ENCODE measurements at regions not wholly inside any gene's neighbourhood (a gene's known extent, or its start where the extent isn't known, plus 50 kb on each side); places are given as distances from the start of the nearest gene placed in this dataset.

- no peak for FAIRE-seq
Observed at GRCh38 chr4:54548098-54548620, 109.6 kb upstream of the KIT start.

- FAIRE-seq: no peak
Observed at GRCh38 chr4:54548831-54549460, 108.8 kb upstream of the KIT start.

- FAIRE-seq: no peak
Observed at GRCh38 chr4:54550395-54551171, 107.2 kb upstream of the KIT start.

- FAIRE-seq: no peak
Observed at GRCh38 chr4:54553001-54553400, 104.8 kb upstream of the KIT start.

- FAIRE-seq: no peak
Observed at GRCh38 chr4:54554339-54554990, 103.3 kb upstream of the KIT start.

- FAIRE-seq: no peak
Observed at GRCh38 chr4:54556051-54556450, 101.7 kb upstream of the KIT start.

GRCh38 chr4:54556587-54556986, 101.2 kb upstream of the KIT start:
- FAIRE-seq: no peak

GRCh38 chr4:54558889-54559677, 98.7 kb upstream of the KIT start:
- no peak for FAIRE-seq

GRCh38 chr4:54560513-54560912, 97.2 kb upstream of the KIT start:
- FAIRE-seq: no peak

GRCh38 chr4:54561940-54562339, 95.8 kb upstream of the KIT start:
- no peak for FAIRE-seq

- FAIRE-seq: no peak
Observed at GRCh38 chr4:54566608-54567007, 91.1 kb upstream of the KIT start.

GRCh38 chr4:54567327-54567726, 90.4 kb upstream of the KIT start:
- FAIRE-seq: no peak

- FAIRE-seq: no peak
Observed at GRCh38 chr4:54568184-54568583, 89.6 kb upstream of the KIT start.

GRCh38 chr4:54570822-54571221, 86.9 kb upstream of the KIT start:
- FAIRE-seq: no peak

- FAIRE-seq: no peak
Observed at GRCh38 chr4:54571293-54572151, 86.2 kb upstream of the KIT start.

- no peak for FAIRE-seq
Observed at GRCh38 chr4:54572152-54572542, 85.6 kb upstream of the KIT start.

GRCh38 chr4:54574500-54574899, 83.3 kb upstream of the KIT start:
- no peak for FAIRE-seq

- FAIRE-seq: no peak
Observed at GRCh38 chr4:54575919-54576318, 81.8 kb upstream of the KIT start.

GRCh38 chr4:54581807-54582206, 76.0 kb upstream of the KIT start:
- FAIRE-seq: no peak

GRCh38 chr4:54585321-54586000, 72.3 kb upstream of the KIT start:
- no peak for FAIRE-seq

GRCh38 chr4:54586320-54586955, 71.3 kb upstream of the KIT start:
- no peak for FAIRE-seq

Data from TTC549 (cell line).